MM.1S (cell line): ENCODE measurements at regions not wholly inside any gene's neighbourhood (a gene's known extent, or its start where the extent isn't known, plus 50 kb on each side); places are given as distances from the start of the nearest gene placed in this dataset.

Experiments
- DNase-seq: peaks from one replicate; pipeline ENCODE4 v3.0.0-alpha.2; 2015
- H2AFZ ChIP-seq: fragments of 300-600 bp; sonication (generic); 2 replicates; pipeline ENCODE4 v1.6.0; 2016; ENCODE audit warnings: antibody characterized with exemption, low read length
- H3F3A ChIP-seq: fragments of 300-600 bp; sonication (generic); 2 replicates; pipeline ENCODE4 v1.6.1; 2016; ENCODE audit warnings: mild to moderate bottlenecking, antibody characterized with exemption, low read length, moderate library complexity, mixed read lengths; ENCODE audit not compliant: insufficient read depth
- H3K27ac ChIP-seq: fragments of 300-600 bp; sonication (generic); 2 replicates; pipeline ENCODE4 v1.5.1; 2016; ENCODE audit warnings: mild to moderate bottlenecking, low read length
- H3K27me3 ChIP-seq: fragments of 300-600 bp; sonication (generic); replicated peaks from 2 replicates; pipeline ENCODE4 v1.6.0; 2016; ENCODE audit warnings: low read length; ENCODE audit not compliant: insufficient read depth
- H3K36me3 ChIP-seq: fragments of 300-600 bp; sonication (generic); replicated peaks from 2 replicates; pipeline ENCODE4 v1.6.1; 2016; ENCODE audit warnings: mild to moderate bottlenecking, low read length, mixed read lengths; ENCODE audit not compliant: insufficient read depth
- H3K4me1 ChIP-seq: fragments of 300-600 bp; sonication (generic); 2 replicates; pipeline ENCODE4 v1.6.1; 2016; ENCODE audit warnings: low read length, mixed read lengths
- H3K4me2 ChIP-seq: fragments of 300-600 bp; sonication (generic); 2 replicates; pipeline ENCODE4 v1.6.0; 2016; ENCODE audit warnings: low read depth, low read length
- H3K4me3 ChIP-seq: fragments of 300-600 bp; sonication (generic); 2 replicates; pipeline ENCODE4 v1.5.1; 2016; ENCODE audit warnings: low read length, mixed read lengths
- H3K79me2 ChIP-seq: fragments of 300-600 bp; sonication (generic); 2 replicates; pipeline ENCODE4 v1.6.1; 2016; ENCODE audit warnings: mixed run types, low read length, mixed read lengths
- H3K9ac ChIP-seq: fragments of 300-600 bp; sonication (generic); 2 replicates; pipeline ENCODE4 v1.6.1; 2016; ENCODE audit warnings: low read length, mixed read lengths
- H3K9me2 ChIP-seq: fragments of 300-600 bp; sonication (generic); replicated peaks from 2 replicates; pipeline ENCODE4 v1.6.1; 2016; ENCODE audit warnings: mild to moderate bottlenecking, low read length, mixed read lengths; ENCODE audit not compliant: insufficient read depth
- H3K9me3 ChIP-seq: fragments of 300-600 bp; sonication (generic); replicated peaks from 2 replicates; pipeline ENCODE4 v1.6.1; 2016; ENCODE audit warnings: mild to moderate bottlenecking, low read length, mixed read lengths; ENCODE audit not compliant: insufficient read depth
- H4K20me1 ChIP-seq: fragments of 300-600 bp; sonication (generic); 2 replicates; pipeline ENCODE4 v1.6.1; 2016; ENCODE audit warnings: mild to moderate bottlenecking, low read length, moderate library complexity, mixed read lengths; ENCODE audit not compliant: insufficient read depth
- EZH2 ChIP-seq: fragments of 300-600 bp; sonication (generic); optimal IDR thresholded peaks from 2 replicates; pipeline ENCODE3; 2017; ENCODE audit warnings: low read depth, mild to moderate bottlenecking, antibody characterized with exemption, low read length, mixed read lengths
- EZH2phosphoT487 ChIP-seq: fragments of 300-600 bp; sonication (generic); IDR thresholded peaks from 2 replicates; pipeline ENCODE4 v1.6.1; 2018; ENCODE audit warnings: antibody characterized with exemption, low read length
- TF ChIP-seq, protein P1 (sequence below): fragments of 300-600 bp; sonication (generic); IDR thresholded peaks from 2 replicates; pipeline ENCODE4 v1.5.1; 2016; ENCODE audit warnings: antibody characterized with exemption, low read length, mixed read lengths

DNA sequence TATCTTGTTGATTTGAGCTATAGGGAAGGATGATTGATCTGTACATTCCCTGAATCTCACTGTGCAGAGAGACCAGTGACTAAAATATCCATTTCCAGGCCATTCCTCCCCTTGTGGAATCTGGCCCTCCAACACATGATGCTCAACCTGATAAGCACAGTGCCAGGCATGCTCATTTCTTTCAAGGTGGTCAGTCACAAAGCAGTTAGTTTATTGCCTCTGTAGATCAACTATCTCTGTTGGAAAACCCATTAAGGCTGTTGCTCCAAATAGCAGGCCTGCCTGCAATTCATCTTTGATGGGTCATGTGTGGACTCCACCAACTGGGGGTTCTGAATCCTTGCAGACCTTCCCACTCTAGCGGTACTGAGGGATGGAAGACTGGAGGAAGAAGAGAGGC is 168.6 kb upstream of the FOXK1 start:
- H3K79me2 ChIP-seq, result no peaks in the 10 kb centered on the region
- H4K20me1 ChIP-seq, result no peaks in the 10 kb centered on the region
- TF ChIP-seq, protein P1, sequence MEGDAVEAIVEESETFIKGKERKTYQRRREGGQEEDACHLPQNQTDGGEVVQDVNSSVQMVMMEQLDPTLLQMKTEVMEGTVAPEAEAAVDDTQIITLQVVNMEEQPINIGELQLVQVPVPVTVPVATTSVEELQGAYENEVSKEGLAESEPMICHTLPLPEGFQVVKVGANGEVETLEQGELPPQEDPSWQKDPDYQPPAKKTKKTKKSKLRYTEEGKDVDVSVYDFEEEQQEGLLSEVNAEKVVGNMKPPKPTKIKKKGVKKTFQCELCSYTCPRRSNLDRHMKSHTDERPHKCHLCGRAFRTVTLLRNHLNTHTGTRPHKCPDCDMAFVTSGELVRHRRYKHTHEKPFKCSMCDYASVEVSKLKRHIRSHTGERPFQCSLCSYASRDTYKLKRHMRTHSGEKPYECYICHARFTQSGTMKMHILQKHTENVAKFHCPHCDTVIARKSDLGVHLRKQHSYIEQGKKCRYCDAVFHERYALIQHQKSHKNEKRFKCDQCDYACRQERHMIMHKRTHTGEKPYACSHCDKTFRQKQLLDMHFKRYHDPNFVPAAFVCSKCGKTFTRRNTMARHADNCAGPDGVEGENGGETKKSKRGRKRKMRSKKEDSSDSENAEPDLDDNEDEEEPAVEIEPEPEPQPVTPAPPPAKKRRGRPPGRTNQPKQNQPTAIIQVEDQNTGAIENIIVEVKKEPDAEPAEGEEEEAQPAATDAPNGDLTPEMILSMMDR, result no peak
- TF ChIP-seq EZH2phosphoT487, result no peak
- no peak for TF ChIP-seq EZH2
- H3K9me2 ChIP-seq, result no peaks in the 10 kb centered on the region
- H3K4me3 ChIP-seq, result no peak overlapping the region
- no peak overlapping the region for H2AFZ ChIP-seq
- no peak overlapping the region for H3K4me2 ChIP-seq
- H3K36me3 ChIP-seq, result no peaks in the 10 kb centered on the region
- DNase-seq, result no peak
- H3K27me3 ChIP-seq, result no peaks in the 10 kb centered on the region; the same call in 1 of the 2 replicates
- no peaks in the 10 kb centered on the region for H3K9me3 ChIP-seq
- no peak overlapping the region for H3K27ac ChIP-seq
- H3F3A ChIP-seq, result no peaks in the 10 kb centered on the region
- H3K9ac ChIP-seq, result no peak overlapping the region
- H3K4me1 ChIP-seq, result no peaks in the 10 kb centered on the region

DNA sequence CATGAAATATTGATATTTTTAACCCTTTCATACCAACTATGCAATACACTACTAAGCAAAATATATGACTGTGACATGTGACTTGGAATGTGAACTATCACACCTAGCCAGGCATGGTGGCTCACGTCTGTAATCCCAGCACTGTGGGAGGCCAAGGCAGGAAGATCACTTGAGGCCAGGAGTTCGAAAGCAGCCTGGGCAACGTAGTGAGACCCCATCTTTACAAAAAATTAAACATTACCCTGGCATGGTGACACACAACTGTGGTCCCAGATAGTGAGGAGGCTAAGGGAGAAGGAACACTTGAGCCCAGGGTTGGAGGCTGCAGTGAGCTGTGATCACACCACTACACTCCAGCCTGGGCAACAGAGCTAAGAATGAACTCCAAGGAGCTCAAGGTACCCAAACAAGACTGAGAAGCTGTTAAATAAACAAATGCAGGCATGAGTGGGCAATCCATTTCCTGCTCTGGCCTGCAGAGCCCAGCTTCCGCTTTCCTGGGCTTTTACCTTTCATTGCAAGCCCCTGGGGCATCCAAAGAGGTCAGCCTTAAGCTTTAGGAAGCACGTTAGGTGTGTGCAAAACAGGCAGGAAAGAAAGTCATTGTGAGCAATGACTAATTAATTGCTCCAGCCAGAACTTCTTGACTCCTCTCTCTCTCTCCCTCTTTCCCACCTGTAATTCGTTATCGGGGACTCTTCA is 162.1 kb upstream of the FOXK1 start:
- Histone ChIP-seq H3K27ac (no peak overlapping the region), H3K4me2 (no peak overlapping the region), H3K36me3 (no peaks in the 10 kb centered on the region), H3K4me3 (no peak overlapping the region), H3K9ac (no peak overlapping the region), H3K4me1 (no peaks in the 10 kb centered on the region), H3K9me2 (no peaks in the 10 kb centered on the region), H3K9me3 (no peaks in the 10 kb centered on the region), H2AFZ (no peak overlapping the region), H3K27me3 (no peaks in the 10 kb centered on the region; the same call in 1 of the 2 replicates), H4K20me1 (no peaks in the 10 kb centered on the region), H3K79me2 (no peaks in the 10 kb centered on the region), H3F3A (no peaks in the 10 kb centered on the region)
- no peak for DNase-seq
- TF ChIP-seq, protein P1, result no peak
- TF ChIP-seq EZH2 (no peak), EZH2phosphoT487 (no peak)

DNA sequence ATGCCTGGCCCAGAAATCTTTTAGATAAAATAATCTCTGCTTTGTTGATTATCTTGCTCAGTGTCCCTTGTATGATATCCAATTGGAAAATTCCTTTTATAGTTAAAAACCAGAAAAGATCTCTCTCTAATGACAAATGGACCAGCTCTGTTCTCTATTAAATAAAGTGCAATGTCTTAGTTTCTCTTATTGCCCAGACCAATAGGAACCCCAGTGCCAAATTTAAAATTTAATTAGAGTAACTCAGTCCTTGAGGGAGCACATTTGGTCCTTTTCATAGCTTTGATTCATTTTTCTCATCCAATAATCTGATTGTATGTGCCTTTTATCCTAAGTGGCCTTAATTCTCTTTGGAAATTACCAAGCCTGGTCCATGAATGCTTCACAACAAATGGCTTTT is 158.9 kb upstream of the FOXK1 start:
- Histone ChIP-seq H3K27me3 (no peaks in the 10 kb centered on the region), H3K4me2 (no peak overlapping the region), H3K9me3 (no peaks in the 10 kb centered on the region), H3K27ac (no peak overlapping the region), H3K79me2 (no peaks in the 10 kb centered on the region), H3F3A (no peaks in the 10 kb centered on the region), H2AFZ (no peak overlapping the region), H3K36me3 (no peaks in the 10 kb centered on the region), H3K4me3 (no peak overlapping the region), H3K9ac (no peak overlapping the region), H3K9me2 (no peaks in the 10 kb centered on the region), H3K4me1 (no peaks in the 10 kb centered on the region), H4K20me1 (no peaks in the 10 kb centered on the region)
- TF ChIP-seq EZH2phosphoT487 (no peak), EZH2 (no peak)
- TF ChIP-seq, protein P1, result no peak
- DNase-seq, result no peak
